NOMO-1 (cell line): ENCODE measurements at regions not wholly inside any gene's neighbourhood (a gene's known extent, or its start where the extent isn't known, plus 50 kb on each side); places are given as distances from the start of the nearest gene placed in this dataset.
"Not testable (repeated sequence)": the region's sequence is repeated elsewhere in the genome, so short reads cannot be mapped to it uniquely, and the experiment has no call there.

Source experiments
- DNase-seq, 2 experiments: peaks; one replicate each; lab custom pipeline; 2025; ENCODE audit not compliant: unreplicated experiment in 2 of 2; lab: John Stamatoyannopoulos, UW

DNA sequence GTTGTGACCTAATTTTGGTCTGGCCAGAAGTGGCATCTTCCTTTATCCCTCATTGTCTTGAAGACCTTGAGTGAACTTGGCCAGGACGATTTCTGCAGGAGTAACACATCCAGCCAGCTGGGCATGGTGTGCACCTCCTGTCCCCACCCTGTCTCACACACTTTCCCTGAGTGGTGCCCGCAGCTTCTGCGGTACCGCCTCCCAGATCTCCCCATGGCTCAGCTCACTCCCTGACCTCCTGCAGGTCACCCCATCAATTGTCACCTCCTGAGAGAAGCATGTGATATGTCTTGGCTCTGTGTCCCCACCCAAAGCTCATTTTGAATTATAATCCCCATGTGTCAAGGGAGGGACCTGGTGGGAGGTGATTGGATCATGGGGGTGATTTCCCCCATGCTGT, 50.2 kb upstream of the TP53I11 start:
- no peak for DNase-seq

DNA sequence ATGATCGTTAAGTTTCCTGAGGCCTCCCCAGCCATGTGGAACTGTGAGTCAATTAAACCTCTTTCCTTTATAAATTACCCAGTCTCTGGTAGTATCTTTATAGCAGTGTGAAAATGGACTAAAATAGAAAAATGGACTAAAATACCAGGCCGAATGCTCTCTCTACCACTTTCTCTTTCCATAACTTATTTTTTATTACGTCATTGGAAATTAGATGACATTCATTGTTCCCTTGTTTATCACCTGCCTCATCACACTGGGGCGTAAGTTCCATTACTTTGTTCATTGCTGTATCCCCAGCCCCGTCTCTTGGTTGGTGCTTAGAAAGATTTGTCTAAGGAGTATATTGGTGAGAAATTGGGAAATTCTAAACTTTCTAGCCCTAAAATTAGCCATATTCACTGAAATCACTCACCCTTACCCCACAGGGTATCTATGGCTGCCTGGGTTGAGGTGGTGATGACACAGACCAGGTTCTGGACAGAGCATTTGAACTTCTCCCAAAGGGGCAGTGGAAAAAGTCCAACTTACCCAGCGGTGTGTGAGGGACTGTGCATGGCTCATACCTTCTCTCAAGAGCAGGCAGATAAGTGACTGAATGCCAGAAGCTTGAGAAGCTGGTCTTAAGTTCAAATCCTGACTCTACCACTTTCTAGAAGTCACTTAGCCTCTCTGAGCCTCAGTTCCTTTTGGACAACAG, 50.9 kb upstream of the TP53I11 start:
- DNase-seq, result no peak

GRCh38 chr11:45005106-45005505, 54.4 kb upstream of the TP53I11 start:
- no peak for DNase-seq

DNA sequence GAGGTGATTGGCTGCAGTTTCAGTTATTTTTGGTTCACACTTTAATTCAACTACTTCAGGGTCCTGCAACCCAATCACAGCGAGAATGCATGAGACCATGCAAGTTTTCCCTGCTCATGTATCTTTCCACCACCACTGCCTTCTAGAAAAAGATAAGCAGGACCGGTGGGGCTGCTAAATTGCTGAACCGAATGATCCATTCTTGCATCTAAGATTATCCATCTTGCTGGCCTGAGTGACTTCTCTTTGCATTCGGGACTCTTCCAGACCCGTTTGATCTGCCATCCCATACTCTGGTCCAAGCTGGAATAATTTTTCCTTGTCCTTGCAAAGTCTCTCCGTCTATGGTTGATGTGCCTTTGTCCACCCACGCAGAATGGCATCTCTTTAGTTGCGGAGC, 56.3 kb upstream of the TP53I11 start:
- no peak for DNase-seq

DNA sequence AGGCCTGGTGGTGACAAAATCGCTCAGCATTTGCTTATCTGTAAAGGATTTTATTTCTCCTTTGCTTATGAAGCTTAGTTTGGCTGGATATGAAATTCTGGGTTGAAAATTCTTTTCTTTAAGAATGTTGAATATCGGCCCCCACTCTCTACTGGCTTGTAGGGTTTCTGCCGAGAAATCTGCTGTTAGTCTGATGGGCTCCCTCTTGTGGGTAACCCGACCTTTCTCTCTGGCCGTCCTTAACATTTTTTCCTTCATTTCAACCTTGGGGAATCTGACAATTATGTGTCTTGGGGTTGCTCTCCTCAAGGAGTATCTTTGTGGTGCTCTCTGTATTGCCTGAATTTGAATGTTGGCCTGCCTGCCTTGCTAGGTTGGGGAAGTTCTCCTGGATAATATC, 65.3 kb upstream of the TP53I11 start:
- not testable (repeated sequence) for DNase-seq

DNA sequence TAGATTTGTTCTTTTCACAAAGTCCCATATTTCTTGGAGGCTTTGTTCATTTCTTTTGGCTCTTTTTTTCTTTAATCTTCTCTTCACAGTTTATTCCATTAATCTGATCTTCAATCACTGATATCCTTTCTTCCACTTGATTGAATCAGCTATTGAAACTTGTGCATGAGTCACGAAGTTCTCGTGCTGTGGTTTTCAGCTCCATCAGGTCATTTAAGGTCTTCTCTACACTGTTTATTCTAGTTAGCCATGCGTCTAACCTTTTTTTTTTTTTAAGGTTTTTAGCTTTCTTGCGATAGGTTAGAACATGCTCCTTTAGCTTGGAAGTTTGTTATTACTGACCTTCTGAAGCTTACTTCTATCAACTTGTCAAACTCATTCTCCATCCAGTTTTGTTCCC, 65.8 kb upstream of the TP53I11 start:
- not testable (repeated sequence) for DNase-seq

DNA sequence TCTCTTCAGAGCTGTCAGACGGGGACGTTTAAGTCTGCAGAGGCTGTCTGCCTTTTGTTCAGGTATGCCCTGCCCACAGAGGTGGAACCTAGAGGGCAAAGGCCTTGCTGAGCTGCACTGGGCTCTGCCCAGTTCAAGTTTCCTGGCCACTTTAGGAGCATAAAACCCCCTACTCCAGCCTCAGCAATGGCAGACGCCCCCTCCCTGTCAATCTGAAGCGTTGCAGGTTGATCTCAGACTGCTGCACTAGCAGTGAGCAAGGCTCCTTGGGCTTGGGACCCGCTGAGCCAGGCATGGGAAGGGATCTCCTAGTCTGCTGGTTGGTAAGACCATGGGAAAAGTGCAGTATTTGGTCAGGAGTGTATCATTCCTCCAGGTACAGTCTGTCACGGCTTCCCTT, 66.6 kb upstream of the TP53I11 start:
- DNase-seq, result no peak

DNA sequence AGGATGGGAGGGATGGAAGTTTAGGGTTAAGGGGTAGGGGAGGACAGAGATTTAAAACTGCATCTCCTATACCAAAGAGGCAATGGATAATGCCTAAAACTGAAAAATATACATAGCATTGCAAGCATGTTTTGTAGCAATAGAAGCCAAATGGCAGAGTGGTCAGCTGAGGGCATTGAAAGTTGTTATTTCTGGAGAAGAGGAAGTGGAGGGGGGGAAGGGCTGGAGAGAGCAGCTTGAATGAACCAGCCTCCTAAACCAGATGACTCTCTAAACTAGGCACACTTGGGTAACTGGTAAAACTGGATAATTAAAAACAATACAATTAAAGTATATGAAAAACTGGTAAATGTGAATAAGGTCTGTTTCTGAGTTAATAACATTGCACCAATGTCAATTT, 70.3 kb upstream of the TP53I11 start:
- peak; percentile 58 to 68 for DNase-seq

DNA sequence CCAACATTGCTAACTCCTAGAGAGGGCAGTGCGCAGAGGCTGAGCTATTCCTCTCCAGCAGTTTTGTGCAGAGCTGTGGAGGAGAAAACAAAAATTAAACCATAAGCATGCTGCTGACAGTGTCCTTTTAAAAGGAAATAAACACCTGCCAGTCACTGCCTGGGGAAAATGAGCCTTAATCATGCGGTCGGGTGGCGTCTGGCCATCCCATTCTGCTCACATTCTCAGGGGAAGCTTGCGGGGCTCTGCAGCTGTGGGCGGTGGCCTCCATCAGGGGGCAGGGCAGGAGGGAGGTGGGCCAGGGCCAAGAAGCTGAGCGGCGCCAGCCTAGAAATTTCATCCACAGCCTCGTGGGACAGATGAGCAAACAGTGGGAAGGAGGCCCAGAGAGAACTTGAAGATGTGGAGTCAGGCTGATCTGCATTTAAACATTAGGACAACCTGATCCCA, 71.0 kb upstream of the TP53I11 start:
- peak; percentile 18 to 27 for DNase-seq

DNA sequence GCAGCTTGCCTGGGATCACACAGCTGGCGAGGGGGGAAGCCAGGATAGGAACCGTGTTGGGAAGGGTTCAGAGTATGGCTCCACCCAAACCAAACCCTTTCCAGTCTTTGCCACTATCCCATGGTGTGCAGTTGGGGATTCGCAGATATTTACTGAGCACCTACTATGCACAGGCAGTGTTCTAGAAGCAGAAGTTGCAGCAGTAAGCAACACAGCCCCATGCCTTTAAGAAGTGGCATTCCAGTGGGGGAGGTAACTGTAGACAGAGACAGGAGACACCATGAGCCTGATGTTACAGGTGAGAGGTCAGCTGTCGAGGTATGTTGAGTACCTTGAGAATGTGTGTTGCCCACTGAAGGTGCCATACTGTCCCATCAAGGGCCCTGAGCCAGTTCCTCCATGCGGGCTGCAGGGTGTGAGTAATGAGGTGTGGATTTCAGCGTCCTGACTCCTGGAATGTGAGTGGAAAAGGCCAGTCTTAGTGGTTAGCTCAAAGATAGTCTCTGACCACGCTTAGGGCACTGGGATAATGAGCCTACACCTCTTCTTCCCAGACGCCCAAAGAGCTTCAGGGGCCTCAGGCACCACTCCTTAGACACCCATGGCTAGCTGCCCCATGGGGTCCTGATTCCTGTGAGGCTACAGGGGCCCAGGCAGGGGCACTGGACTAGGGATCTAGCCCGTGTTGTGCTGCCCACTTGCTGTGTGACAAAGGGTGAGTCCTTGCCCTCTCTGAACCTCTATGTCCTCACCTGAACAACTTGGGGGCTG, 71.8 kb upstream of the TP53I11 start:
- no peak for DNase-seq

GRCh38 chr11:45023065-45023365, 72.3 kb upstream of the TP53I11 start:
- no peak for DNase-seq

DNA sequence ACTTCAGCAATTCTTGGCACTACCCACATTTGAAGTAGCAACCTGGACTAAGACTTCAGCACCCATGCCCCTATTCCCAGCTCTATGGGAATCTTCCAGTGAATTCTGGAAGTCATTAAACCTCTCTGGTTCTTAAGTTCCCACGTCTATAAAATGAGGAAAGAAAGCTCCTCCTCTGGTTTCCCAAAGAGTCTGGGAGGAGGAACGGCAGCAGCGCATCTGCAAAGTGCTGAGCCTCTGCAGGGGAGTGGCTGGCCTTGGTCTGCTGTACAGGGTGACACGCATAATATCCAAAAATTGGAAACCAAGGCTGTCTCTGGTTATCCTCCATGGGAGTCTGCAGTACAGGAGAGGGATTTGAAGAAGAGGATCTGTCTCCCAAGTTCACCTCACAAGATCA, 73.6 kb upstream of the TP53I11 start:
- DNase-seq, result no peak

DNA sequence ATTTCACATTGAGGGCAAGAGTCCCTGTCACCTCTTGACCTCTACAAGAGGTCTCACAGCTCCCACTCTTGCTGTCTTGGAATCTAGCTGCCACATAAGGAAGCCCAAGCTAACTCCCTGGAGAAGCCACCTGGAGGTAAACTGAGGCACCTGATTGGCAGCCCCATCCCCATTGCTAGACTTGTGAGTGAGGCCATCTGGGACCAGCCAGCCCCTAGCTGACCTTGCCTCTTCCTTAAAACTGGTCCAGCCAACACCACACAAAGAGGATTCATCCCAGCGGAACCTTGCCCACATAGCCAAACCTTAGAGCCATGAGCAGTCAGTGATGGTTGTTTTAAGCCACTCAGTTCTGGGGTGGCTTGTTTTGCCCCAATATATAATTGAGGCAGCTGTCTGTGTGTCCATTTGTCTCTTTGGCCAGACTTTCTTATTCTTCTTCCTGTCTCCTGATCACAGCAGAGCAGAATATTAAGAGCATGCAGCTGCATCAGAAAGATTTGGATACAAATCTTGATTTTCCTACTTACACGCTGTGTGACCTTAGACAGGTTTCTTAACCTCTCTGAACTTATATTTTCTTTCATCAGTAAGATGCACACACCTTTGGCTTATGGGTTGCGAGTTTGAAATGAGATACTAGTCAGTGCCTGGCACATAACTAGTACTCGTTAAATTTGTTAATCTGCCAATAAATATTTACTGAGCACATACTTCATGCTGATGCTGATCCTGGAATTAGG, 74.3 kb upstream of the TP53I11 start:
- no peak for DNase-seq

- peak in 1 of 2 experiments; percentile 51 for DNase-seq
Observed at GRCh38 chr11:45025716-45026492, 75.2 kb upstream of the TP53I11 start.

GRCh38 chr11:45026835-45027234, 76.2 kb upstream of the TP53I11 start:
- DNase-seq, result no peak

DNA sequence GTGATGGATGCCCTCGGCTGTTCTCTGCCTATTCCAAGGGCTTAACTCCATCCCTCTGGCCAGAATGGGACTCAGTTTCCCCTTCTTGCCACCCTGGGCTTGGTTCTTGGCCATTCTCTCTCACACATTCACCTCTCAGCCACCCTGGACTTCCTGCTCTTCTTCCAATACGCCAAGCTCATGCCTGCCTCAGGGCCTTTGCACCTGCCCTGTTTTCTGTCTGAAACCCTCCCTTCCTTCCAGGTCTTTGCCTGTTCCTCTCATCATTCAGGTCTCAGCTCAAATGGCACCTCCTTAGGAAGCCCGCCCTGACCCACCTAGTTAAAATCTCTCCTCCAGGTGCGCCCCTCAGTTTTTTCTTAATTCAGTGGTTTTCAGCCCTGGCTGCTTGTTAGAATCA, 76.6 kb upstream of the TP53I11 start:
- no peak for DNase-seq

GRCh38 chr11:45028911-45029682, 78.4 kb upstream of the TP53I11 start:
- peak; percentile 33 to 40 for DNase-seq

DNA sequence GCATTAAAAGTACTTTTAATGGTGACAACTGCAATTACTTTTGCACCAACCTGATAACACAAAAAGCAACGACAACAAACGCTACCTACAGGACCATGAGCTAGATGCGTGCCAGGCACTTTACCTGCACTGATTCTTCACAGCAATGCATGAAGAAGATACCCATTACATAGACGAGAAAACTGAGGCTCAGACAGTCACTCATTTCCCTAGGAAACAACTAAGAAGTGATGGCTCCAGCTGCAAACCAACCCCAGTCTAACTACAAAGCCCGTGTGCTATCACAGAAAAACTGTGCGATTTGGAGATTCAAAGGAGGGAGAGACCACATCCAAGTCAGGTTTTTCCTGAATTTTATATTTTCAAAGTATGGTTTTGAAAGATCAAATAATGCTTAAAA, 80.1 kb upstream of the TP53I11 start:
- no peak for DNase-seq

GRCh38 chr11:45031912-45032519, 81.3 kb upstream of the TP53I11 start:
- DNase-seq, result peak; percentile 84 to 93

DNA sequence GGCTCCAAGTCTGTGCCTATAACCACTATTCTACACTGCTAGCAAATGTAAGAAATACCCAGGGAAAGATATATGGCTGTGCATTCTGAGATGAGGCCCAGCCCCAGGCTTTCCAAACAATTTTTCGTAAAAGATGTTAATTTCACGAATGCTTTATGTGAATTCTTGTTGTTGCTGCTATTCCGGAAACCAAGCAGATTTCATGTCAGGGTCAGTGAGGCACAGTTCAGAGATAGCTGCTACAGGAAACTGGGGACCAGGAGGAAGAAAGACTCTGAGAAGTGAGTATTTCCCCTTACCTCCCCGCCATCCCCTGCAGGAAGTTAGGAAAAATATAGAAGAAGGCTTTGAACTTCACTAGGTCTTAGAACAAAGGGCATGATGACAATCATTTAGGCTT, 84.7 kb upstream of the TP53I11 start:
- DNase-seq, result no peak
